NOMO-1 treated with DMSO at 0.1 percent for 48 hours (cell line): ENCODE measurements at regions not wholly inside any gene's neighbourhood (a gene's known extent, or its start where the extent isn't known, plus 50 kb on each side); places are given as distances from the start of the nearest gene placed in this dataset.
"Not testable (repeated sequence)": the region's sequence is repeated elsewhere in the genome, so short reads cannot be mapped to it uniquely, and the experiment has no call there.

Experiments used
- DNase-seq: peaks from one replicate; lab custom pipeline; 2025; ENCODE audit not compliant: unreplicated experiment; lab: John Stamatoyannopoulos, UW

- no peak for DNase-seq
These were observed 136.1 kb upstream of the WDFY3 start for GRCh38 chr4:85102606-85103005.

- DNase-seq = no peak
These were observed 139.7 kb upstream of the WDFY3 start for GRCh38 chr4:85106166-85106565.

- no peak for DNase-seq
These were observed 140.4 kb upstream of the WDFY3 start for GRCh38 chr4:85106805-85107336.

- no peak for DNase-seq
These were observed 141.1 kb upstream of the WDFY3 start for GRCh38 chr4:85107553-85107952.

GRCh38 chr4:85113706-85114105 is 147.2 kb upstream of the WDFY3 start:
- DNase-seq = no peak

- DNase-seq = no peak
These were observed 148.0 kb upstream of the WDFY3 start for GRCh38 chr4:85114526-85114925.

GRCh38 chr4:85116008-85116407 is 149.5 kb upstream of the WDFY3 start:
- no peak for DNase-seq

- DNase-seq = no peak
These were observed 159.2 kb upstream of the WDFY3 start for GRCh38 chr4:85125688-85126087.

- DNase-seq = no peak
These were observed 160.6 kb upstream of the WDFY3 start for GRCh38 chr4:85126991-85127591.

GRCh38 chr4:85127653-85128052 is 161.2 kb upstream of the WDFY3 start:
- no peak for DNase-seq

- DNase-seq = no peak
These were observed 162.0 kb upstream of the WDFY3 start for GRCh38 chr4:85128246-85129204.

- not testable (repeated sequence) for DNase-seq
These were observed 163.1 kb upstream of the WDFY3 start for GRCh38 chr4:85129354-85130125.

- DNase-seq = no peak
These were observed 165.6 kb upstream of the WDFY3 start for GRCh38 chr4:85132117-85132516.

- no peak for DNase-seq
These were observed 166.1 kb upstream of the WDFY3 start for GRCh38 chr4:85132570-85132969.

GRCh38 chr4:85139749-85140148 is 173.3 kb upstream of the WDFY3 start:
- peak; percentile 40 for DNase-seq

GRCh38 chr4:85142451-85142850 is 176.0 kb upstream of the WDFY3 start:
- no peak for DNase-seq

- peak; percentile 58 for DNase-seq
These were observed 181.1 kb upstream of the WDFY3 start for GRCh38 chr4:85147481-85148076.

- DNase-seq = no peak
These were observed 183.2 kb upstream of the WDFY3 start for GRCh38 chr4:85149676-85150075.

- DNase-seq = no peak
These were observed 184.9 kb upstream of the WDFY3 start for GRCh38 chr4:85151371-85151770.

GRCh38 chr4:85151786-85152185 is 185.3 kb upstream of the WDFY3 start:
- DNase-seq = no peak

- no peak for DNase-seq
These were observed 186.0 kb upstream of the WDFY3 start for GRCh38 chr4:85152480-85152879.
